HG03196 (cell line): ENCODE measurements at regions not wholly inside any gene's neighbourhood (a gene's known extent, or its start where the extent isn't known, plus 50 kb on each side); places are given as distances from the start of the nearest gene placed in this dataset.
"Not testable (repeated sequence)": the region's sequence is repeated elsewhere in the genome, so short reads cannot be mapped to it uniquely, and the experiment has no call there.

Source experiments
- ATAC-seq: cut with Tn5 transposase; IDR thresholded peaks from one replicate; pipeline ENCODE4 v1.9.1; 2021; ENCODE audit not compliant: unreplicated experiment

- ATAC-seq = no peak
Observed at GRCh38 chr9:11141357-11141756, 528.6 kb upstream of the PTPRD start.

- no peak for ATAC-seq
Observed at GRCh38 chr9:11142965-11143738, 530.4 kb upstream of the PTPRD start.

- ATAC-seq = no peak
Observed at GRCh38 chr9:11144746-11145145, 531.9 kb upstream of the PTPRD start.

DNA sequence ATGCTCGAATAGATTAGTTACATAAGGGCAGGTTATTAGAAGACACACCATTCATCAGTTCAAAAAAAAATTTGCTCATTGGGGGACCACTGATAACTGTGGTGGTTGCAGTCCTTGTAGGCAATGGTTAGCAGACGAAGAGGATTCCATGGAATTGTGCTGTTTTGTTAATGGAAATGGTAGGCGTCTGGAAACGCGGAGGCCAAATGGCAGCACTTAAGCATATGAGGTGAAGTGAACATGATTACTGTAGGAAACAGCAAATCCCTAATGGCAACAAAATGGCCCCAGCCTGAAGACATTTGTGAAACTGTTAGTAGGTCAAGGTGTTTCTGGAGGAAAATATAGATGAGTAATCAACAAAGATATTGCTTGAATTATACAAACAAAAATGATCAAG lies 535.4 kb upstream of the PTPRD start:
- ATAC-seq = no peak

- no peak for ATAC-seq
Observed at GRCh38 chr9:11149065-11149464, 536.3 kb upstream of the PTPRD start.

- ATAC-seq = no peak
Observed at GRCh38 chr9:11158063-11158462, 545.3 kb upstream of the PTPRD start.

DNA sequence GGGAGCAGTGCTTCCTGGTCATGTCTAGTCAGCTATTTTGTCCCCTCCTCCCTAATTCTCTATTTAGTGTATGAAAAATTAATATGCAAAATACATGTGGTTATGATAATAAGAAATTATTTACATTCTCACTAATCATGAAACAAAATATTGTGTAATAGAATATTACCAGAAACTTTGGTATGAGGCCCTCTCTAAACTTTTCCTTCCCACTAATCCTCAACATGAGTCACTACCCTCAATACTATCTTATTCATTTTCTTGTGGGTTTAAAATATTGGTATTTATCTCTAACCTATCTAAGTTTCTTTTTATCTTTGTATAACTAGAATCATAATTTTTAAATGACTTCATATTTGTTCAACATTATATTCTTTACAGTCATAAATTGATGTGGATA lies 545.9 kb upstream of the PTPRD start:
- no peak for ATAC-seq

DNA sequence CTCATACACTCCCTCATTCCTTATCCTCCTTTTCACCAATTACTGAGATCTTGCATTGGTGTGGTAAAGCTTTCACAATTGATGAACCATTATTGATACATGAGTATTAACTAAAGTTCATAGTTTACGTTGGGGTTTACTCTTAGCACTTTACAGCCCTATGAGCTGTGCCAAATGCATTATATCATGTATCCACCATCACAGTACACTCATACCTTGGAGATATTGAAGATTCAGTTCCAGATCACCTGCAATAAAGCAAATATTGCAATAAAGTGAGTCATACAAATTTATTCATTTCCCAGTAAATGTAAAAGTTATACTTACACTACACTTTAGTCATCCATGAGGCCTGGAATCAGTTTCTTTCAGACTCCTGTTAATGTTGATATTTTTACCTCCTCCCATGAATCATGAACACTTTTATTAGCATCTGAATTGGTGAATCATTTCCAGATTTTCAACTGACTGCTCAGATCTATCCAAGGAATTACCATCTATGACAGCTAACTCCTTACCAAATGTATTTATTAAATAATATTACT lies 546.6 kb upstream of the PTPRD start:
- no peak for ATAC-seq

DNA sequence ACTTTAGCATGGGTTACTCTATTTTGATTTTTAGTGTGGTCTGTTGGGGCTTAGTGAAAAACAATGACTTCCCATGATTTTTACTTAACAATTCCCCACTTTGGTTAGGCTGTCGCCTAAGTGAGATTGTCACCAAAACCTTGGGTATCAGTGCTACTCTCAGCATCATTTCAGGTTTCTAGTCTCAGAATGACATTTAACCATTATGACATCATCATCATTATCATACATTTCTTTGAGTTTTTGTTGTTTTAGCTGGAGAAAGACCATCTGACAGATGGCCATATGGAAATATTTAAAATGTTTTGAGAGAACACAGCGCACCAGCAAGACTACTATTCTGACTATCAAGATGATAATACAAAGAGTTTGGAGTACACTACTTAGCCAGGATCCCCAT lies 551.0 kb upstream of the PTPRD start:
- no peak for ATAC-seq

- ATAC-seq = no peak
Observed at GRCh38 chr9:11182001-11182400, 569.2 kb upstream of the PTPRD start.

DNA sequence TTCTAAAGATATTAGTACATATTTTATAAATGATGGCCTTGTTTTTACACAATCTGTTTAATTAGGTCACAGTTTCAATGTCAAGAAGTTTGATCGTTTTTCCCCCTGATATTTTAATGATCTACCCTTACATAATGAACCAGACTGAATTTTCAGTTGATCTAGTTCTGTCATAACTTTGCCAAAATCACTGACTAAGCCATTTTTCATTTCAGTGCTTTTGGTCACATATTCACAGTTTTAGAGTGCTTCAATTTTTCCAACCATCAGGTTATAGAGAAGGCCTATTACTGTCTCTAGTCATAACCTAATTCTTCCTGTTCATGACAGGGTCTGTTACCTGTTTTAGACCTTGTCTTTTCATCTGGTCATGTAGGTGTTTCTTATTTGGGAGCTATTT lies 577.9 kb upstream of the PTPRD start:
- ATAC-seq = no peak

DNA sequence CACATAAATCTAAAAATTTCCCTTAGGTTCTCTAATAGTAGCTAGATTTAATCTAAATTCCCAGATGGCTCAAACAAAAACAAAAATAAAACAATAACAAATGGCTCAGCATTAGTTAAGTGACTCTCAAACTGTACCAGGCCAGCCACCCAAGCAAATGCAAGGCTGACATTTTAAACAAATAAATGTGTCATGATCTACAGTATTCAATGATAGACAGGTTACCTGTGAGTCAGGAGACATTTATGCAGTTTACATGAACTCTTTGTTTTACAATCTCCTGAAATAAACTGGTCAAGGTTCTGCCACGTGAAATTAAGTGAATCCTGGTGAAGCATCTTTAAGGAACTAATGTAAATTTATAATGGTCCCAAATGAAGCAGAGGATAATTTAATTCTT lies 580.2 kb upstream of the PTPRD start:
- no peak for ATAC-seq

DNA sequence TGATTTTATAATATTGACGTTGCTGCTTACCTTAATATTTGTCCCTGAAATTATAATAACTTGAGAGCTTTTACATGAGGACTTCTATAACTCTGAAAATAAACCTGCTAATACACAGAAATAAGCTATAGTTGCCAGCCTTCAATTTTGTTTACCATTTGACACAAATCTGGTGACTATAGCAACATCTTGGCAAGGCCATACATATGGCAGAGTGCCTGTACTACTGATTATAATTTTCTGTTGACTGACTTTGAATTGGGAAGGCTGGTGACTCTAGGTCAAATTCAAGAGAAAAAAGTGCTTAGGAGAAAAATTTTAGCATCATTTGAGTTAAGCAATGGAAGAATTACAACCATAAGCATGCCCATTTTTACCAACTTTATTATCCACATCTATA lies 581.4 kb upstream of the PTPRD start:
- ATAC-seq = no peak

DNA sequence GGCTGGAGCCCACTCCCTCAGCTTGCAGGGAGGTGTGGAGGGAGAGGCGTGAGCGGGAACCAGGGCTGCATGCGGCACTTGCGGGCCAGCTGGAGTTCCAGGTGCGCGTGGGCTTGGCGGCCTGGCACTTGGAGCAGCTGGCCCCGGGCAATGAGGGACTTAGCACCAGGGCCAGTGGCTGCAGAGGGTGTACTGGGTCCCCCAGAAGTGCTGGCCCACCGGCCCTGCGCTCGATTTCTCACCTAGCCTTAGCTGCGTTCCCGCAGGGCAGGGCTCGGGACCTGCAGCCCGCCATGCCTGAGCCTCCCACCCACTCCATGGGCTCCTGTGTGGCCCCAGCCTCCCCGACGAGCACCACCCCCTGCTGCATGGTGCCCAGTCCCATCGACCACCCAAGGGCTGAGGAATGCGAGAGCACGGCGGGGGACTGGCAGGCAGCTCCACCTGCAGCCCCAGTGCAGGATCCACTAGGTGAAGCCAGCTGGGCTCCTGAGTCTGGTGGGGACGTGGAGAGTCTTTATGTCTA lies 584.1 kb upstream of the PTPRD start:
- ATAC-seq = not testable (repeated sequence)

- no peak for ATAC-seq
Observed at GRCh38 chr9:11199335-11199734, 586.5 kb upstream of the PTPRD start.

DNA sequence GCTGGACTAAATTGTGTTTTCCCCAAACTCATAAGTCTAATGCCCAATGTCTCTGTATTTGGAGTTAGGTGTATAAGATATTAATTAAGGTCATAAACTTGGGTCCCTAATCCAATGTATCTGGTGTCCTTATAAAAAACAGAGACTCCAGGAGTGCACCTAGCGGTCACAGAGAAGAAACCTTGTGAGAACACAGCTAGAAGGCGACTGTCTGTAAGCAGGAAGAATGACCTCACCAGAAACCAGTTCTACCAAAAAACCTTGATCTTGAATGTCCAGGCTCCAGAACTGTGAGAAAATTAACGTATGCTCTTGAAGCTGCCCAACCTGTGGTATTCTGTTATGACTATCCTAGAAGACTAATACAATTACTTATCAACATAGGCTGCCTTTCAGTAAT lies 591.7 kb upstream of the PTPRD start:
- ATAC-seq = no peak

GRCh38 chr9:11206925-11207324 lies 594.1 kb upstream of the PTPRD start:
- ATAC-seq = no peak

GRCh38 chr9:11233696-11234095 lies 620.9 kb upstream of the PTPRD start:
- ATAC-seq = no peak

DNA sequence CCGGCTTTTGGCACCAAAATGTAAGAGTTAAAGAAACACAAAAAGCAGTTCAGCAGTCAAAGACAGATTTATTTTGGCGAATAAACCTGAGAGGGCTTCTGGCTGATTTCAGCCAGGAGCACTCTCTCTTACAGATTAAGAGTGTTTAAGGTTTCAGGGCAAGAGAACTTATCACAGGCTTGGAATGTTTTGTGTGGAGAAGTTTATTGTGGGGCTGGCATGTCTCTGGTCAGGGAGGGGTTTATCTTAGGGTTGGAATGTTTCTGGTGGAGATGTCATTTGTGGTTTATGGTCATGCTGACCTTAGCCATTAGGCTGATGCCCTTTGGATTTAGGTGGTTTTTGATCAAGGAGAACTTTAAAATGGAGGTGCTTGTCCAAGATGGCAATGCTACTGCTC lies 622.3 kb upstream of the PTPRD start:
- ATAC-seq = no peak

GRCh38 chr9:11241779-11242178 lies 629.0 kb upstream of the PTPRD start:
- no peak for ATAC-seq

DNA sequence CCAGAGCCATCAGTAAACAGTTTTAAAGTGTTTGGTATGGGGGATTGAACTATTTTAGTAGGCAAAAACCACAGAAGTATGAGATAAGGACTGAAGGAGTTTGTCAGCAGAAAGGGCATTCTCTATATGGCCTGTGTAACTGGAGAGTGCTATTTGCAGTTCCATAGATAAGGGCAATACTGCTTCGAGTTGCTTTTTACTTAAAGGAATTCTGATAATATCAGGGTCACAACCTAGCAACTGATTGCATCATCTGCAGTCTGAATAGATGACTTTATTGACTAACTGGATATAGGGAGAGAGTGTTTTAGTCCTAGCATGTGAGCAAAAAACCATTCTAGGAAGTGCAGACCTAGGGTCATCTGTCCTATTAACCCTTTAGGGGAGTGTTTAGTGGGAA lies 645.2 kb upstream of the PTPRD start:
- ATAC-seq = no peak

GRCh38 chr9:11269036-11269435 lies 656.2 kb upstream of the PTPRD start:
- no peak for ATAC-seq
